T-cell (primary cell): ENCODE measurements at regions not wholly inside any gene's neighbourhood (a gene's known extent, or its start where the extent isn't known, plus 50 kb on each side); places are given as distances from the start of the nearest gene placed in this dataset.

Experiments
- ATAC-seq, 4 experiments: fragments of 200-7000 bp in 3 of 4; fragments of 150-1000 bp in 1 of 4; cut with Tn5 transposase; replicated peaks in 1 of 4; 1 replicate in 3 of 4; 2 replicates in 1 of 4; pipeline ENCODE4 v1.10.0; 2021; ENCODE audit warnings: moderate library complexity in 3 of 4, mild to moderate bottlenecking in 2 of 4, moderate number of reproducible peaks in 1 of 4
- CTCF ChIA-PET, 2 donors: fragments of 300-600 bp; sonication (Branson Sonifier 250); formaldehyde crosslinking; loops; one replicate each; lab custom pipeline; 2022; ENCODE audit warnings: antibody characterized with exemption in 2 of 2; lab: Charles Lee
- POLR2A ChIA-PET, 2 donors: fragments of 300-600 bp; sonication (Branson Sonifier 250); formaldehyde crosslinking; loops; one replicate each; lab custom pipeline; 2022; ENCODE audit warnings: antibody characterized with exemption in 2 of 2; lab: Charles Lee
- DNase-seq, 35 experiments: peaks; one replicate each; pipeline versions ENCODE4 v3.0.0 to v3.0.0-alpha.2; 2013 to 2023
- H3K27ac ChIP-seq: one replicate; pipeline ENCODE4 v1.5.1; 2013; ENCODE audit warnings: low read length
- H3K27me3 ChIP-seq, 2 experiments: replicated peaks in 1 of 2; 1 replicate in 1 of 2; 2 replicates in 1 of 2; pipeline versions ENCODE4 v1.6.1 to v1.7.0; 2013; ENCODE audit warnings: low read length in 1 of 2, mixed read lengths in 1 of 2; ENCODE audit not compliant: control insufficient read depth in 2 of 2, insufficient read depth in 2 of 2; ENCODE audit errors: extremely low read depth in 1 of 2
- H3K36me3 ChIP-seq, 2 donors: 1 replicate in 1 of 2; 2 replicates in 1 of 2; pipeline versions ENCODE4 v1.6.1 to v1.7.0; 2013; ENCODE audit warnings: low read length in 1 of 2; ENCODE audit not compliant: control insufficient read depth in 2 of 2, insufficient read depth in 1 of 2; ENCODE audit errors: extremely low read depth in 1 of 2
- H3K4me1 ChIP-seq, 2 experiments: 1 replicate in 1 of 2; 2 replicates in 1 of 2; pipeline versions ENCODE4 v1.6.1 to v1.7.0; 2013; ENCODE audit warnings: low read length in 2 of 2, mixed read lengths in 1 of 2; ENCODE audit not compliant: insufficient read depth in 2 of 2, control insufficient read depth in 1 of 2; ENCODE audit errors: extremely low read depth in 1 of 2
- H3K4me3 ChIP-seq, 2 donors: 1 replicate in 1 of 2; 2 replicates in 1 of 2; pipeline versions ENCODE4 v1.5.1 to v1.7.0; 2013; ENCODE audit warnings: mild to moderate bottlenecking in 2 of 2, low read length in 1 of 2, moderate library complexity in 1 of 2; ENCODE audit not compliant: control insufficient read depth in 1 of 2; ENCODE audit errors: extremely low read depth in 1 of 2
- H3K9me3 ChIP-seq: 2 replicates; pipeline ENCODE4 v1.7.0; 2013
- H3K27ac Mint-ChIP-seq, 2 donors: one replicate each; pipeline ENCODE4 v1.8.0; 2020 to 2021; ENCODE audit warnings: mild to moderate bottlenecking in 2 of 2, mixed read lengths in 2 of 2
- H3K27me3 Mint-ChIP-seq, 2 donors: one replicate each; pipeline ENCODE4 v1.8.0; 2021 to 2022; ENCODE audit warnings: mixed read lengths in 2 of 2
- H3K36me3 Mint-ChIP-seq: one replicate; pipeline ENCODE4 v1.8.0; 2021; ENCODE audit warnings: mixed read lengths
- H3K4me1 Mint-ChIP-seq, 3 donors: one replicate each; pipeline ENCODE4 v1.8.0; 2020 to 2022; ENCODE audit warnings: mixed read lengths in 3 of 3, mild to moderate bottlenecking in 1 of 3
- H3K4me3 Mint-ChIP-seq, 3 donors: one replicate each; pipeline ENCODE4 v1.8.0; 2020 to 2022; ENCODE audit warnings: mild to moderate bottlenecking in 3 of 3, mixed read lengths in 3 of 3, moderate library complexity in 3 of 3
- H3K9me3 Mint-ChIP-seq, 3 donors: one replicate each; pipeline ENCODE4 v1.8.0; 2020 to 2022; ENCODE audit warnings: mixed read lengths in 3 of 3
- WGBS: methylation state at CpG from one replicate; pipeline ENCODE4 v1.1.5; 2013; ENCODE audit warnings: missing lambda C conversion rate; ENCODE audit not compliant: insufficient coverage; 5-methylcytosine and 5-hydroxymethylcytosine counted together

- no peaks in the 10 kb centered on the region for H3K36me3 Mint-ChIP-seq
- H3K9me3 ChIP-seq: no peaks in the 10 kb centered on the region
- POLR2A ChIA-PET: no interaction called here
- H3K4me1 ChIP-seq: no peaks in the 10 kb centered on the region
- no peak overlapping the region for H3K27ac ChIP-seq
- no peak overlapping the region for H3K4me3 ChIP-seq
- H3K4me3 Mint-ChIP-seq: no peak overlapping the region
- no peak overlapping the region for H3K27ac Mint-ChIP-seq
- H3K36me3 ChIP-seq: no peaks in the 10 kb centered on the region
- ATAC-seq: peak in 1 of 4 experiments; percentile 48
- CTCF ChIA-PET: no interaction called here
- DNase-seq: peak in 1 of 35 experiments; percentile 49
- no peaks in the 10 kb centered on the region for H3K9me3 Mint-ChIP-seq
- H3K27me3 Mint-ChIP-seq: no peaks in the 10 kb centered on the region
- no CpG with 5 or more reads among the region's 5 CpGs for WGBS
- peaks cover 13 to 28% (median 23%) of the 10 kb centered on the region in 3 donors for H3K4me1 Mint-ChIP-seq
- H3K27me3 ChIP-seq: no peaks in the 10 kb centered on the region
Observed at GRCh38 chr2:57906152-57906732, 140.4 kb upstream of the VRK2 start.

- peaks cover 13 to 28% (median 23%) of the 10 kb centered on the region in 3 donors for H3K4me1 Mint-ChIP-seq
- Histone ChIP-seq H3K27me3 (no peaks in the 10 kb centered on the region), H3K9me3 (no peaks in the 10 kb centered on the region), H3K36me3 (no peaks in the 10 kb centered on the region), H3K4me1 (no peaks in the 10 kb centered on the region), H3K27ac (no peak overlapping the region), H3K4me3 (no peak overlapping the region)
- CTCF ChIA-PET: interaction anchor here in 1 of 2 donors (0.7 kb wide), 1 partner anchor 9 kb away, joined by 3 read pairs; no protein-coding TSS in a partner anchor
- 100% methylated on average over 1 of the region's 1 CpG for WGBS
- no peaks in the 10 kb centered on the region for H3K9me3 Mint-ChIP-seq
- H3K27me3 Mint-ChIP-seq: no peaks in the 10 kb centered on the region
- H3K4me3 Mint-ChIP-seq: no peak overlapping the region
- DNase-seq (no peak), ATAC-seq (no peak)
- H3K36me3 Mint-ChIP-seq: no peaks in the 10 kb centered on the region
- POLR2A ChIA-PET: no interaction called here
- H3K27ac Mint-ChIP-seq: peak overlapping the region; percentile 13 to 77
Observed at GRCh38 chr2:57907411-57907810, 139.2 kb upstream of the VRK2 start.

GRCh38 chr2:57908736-57909161 lies 137.9 kb upstream of the VRK2 start:
- peak in 1 of 4 experiments; percentile 34 for ATAC-seq

GRCh38 chr2:57918126-57918525 lies 128.5 kb upstream of the VRK2 start:
- no CpG with 5 or more reads among the region's 1 CpG for WGBS
- POLR2A ChIA-PET: no interaction called here

More at GRCh38 chr2:57908736-57909161, 137.9 kb upstream of the VRK2 start:
- Histone ChIP-seq H3K4me3 (no peak overlapping the region), H3K27me3 (no peaks in the 10 kb centered on the region), H3K4me1 (no peaks in the 10 kb centered on the region), H3K9me3 (no peaks in the 10 kb centered on the region), H3K36me3 (no peaks in the 10 kb centered on the region), H3K27ac (no peak overlapping the region)
- H3K27me3 Mint-ChIP-seq: no peaks in the 10 kb centered on the region
- no CpG with 5 or more reads among the region's 2 CpGs for WGBS
- CTCF ChIA-PET: interaction anchor here in 1 of 2 donors (0.9 kb wide), 1 partner anchor 10 kb away, joined by 3 read pairs; no protein-coding TSS in a partner anchor
- POLR2A ChIA-PET: no interaction called here
- H3K36me3 Mint-ChIP-seq: no peaks in the 10 kb centered on the region
- no peak overlapping the region for H3K4me3 Mint-ChIP-seq
- H3K9me3 Mint-ChIP-seq: no peaks in the 10 kb centered on the region
- peaks cover 13 to 28% (median 23%) of the 10 kb centered on the region in 3 donors for H3K4me1 Mint-ChIP-seq
- H3K27ac Mint-ChIP-seq: peak overlapping the region; percentile 51 to 82
- DNase-seq: peak in 1 of 35 experiments; percentile 3

GRCh38 chr2:57920342-57920939 lies 126.2 kb upstream of the VRK2 start:
- POLR2A ChIA-PET: no interaction called here
- no peaks in the 10 kb centered on the region for H3K4me1 ChIP-seq
- peaks cover 5 to 22% (median 8%) of the 10 kb centered on the region in 3 donors for H3K9me3 Mint-ChIP-seq
- no peaks in the 10 kb centered on the region for H3K27me3 ChIP-seq
- H3K36me3 Mint-ChIP-seq: no peaks in the 10 kb centered on the region
- no peak overlapping the region for H3K27ac ChIP-seq
- H3K36me3 ChIP-seq: no peaks in the 10 kb centered on the region
- peaks cover 0 to 8% (median 5%) of the 10 kb centered on the region in 3 donors for H3K4me1 Mint-ChIP-seq
- ATAC-seq (no peak), DNase-seq (no peak)
- H3K4me3 Mint-ChIP-seq: no peak overlapping the region
- CTCF ChIA-PET: no interaction called here
- H3K9me3 ChIP-seq: no peaks in the 10 kb centered on the region
- 100% methylated on average over 2 of the region's 5 CpGs for WGBS
- H3K4me3 ChIP-seq: no peak overlapping the region
- no peak overlapping the region for H3K27ac Mint-ChIP-seq
- no peaks in the 10 kb centered on the region for H3K27me3 Mint-ChIP-seq

More at GRCh38 chr2:57918126-57918525, 128.5 kb upstream of the VRK2 start:
- H3K4me1 ChIP-seq: no peaks in the 10 kb centered on the region
- no peak for DNase-seq
- no peaks in the 10 kb centered on the region for H3K36me3 Mint-ChIP-seq
- no peaks in the 10 kb centered on the region for H3K4me1 Mint-ChIP-seq
- H3K36me3 ChIP-seq: no peaks in the 10 kb centered on the region
- H3K27ac Mint-ChIP-seq: no peak overlapping the region
- ATAC-seq: no peak
- no peaks in the 10 kb centered on the region for H3K27me3 ChIP-seq
- CTCF ChIA-PET: interaction anchor here in 1 of 2 donors (0.7 kb wide), 1 partner anchor 9 kb away, joined by 3 read pairs; no protein-coding TSS in a partner anchor
- H3K4me3 ChIP-seq: no peak overlapping the region
- H3K27ac ChIP-seq: no peak overlapping the region
- H3K4me3 Mint-ChIP-seq: no peak overlapping the region
- no peaks in the 10 kb centered on the region for H3K27me3 Mint-ChIP-seq
- H3K9me3 Mint-ChIP-seq: peaks cover 0 to 8% (median 5%) of the 10 kb centered on the region in 3 donors
- H3K9me3 ChIP-seq: no peaks in the 10 kb centered on the region

GRCh38 chr2:57934659-57935058 lies 111.9 kb upstream of the VRK2 start:
- Mint-ChIP-seq H3K27ac (no peak overlapping the region), H3K9me3 (peaks cover 19 to 49% (median 35%) of the 10 kb centered on the region in 3 donors), H3K27me3 (peaks cover 0 to 3% of the 10 kb centered on the region in 2 donors), H3K4me1 (no peaks in the 10 kb centered on the region), H3K36me3 (peaks cover 10% of the 10 kb centered on the region), H3K4me3 (no peak overlapping the region)
- Histone ChIP-seq H3K9me3 (no peaks in the 10 kb centered on the region), H3K27me3 (no peaks in the 10 kb centered on the region), H3K27ac (no peak overlapping the region), H3K4me1 (no peaks in the 10 kb centered on the region), H3K4me3 (no peak overlapping the region), H3K36me3 (no peaks in the 10 kb centered on the region)
- no peak for DNase-seq
- CTCF ChIA-PET: no interaction called here
- no peak for ATAC-seq
- POLR2A ChIA-PET: no interaction called here
